Right atrium auricular region (tissue), 2 donors: ENCODE measurements at regions not wholly inside any gene's neighbourhood (a gene's known extent, or its start where the extent isn't known, plus 50 kb on each side); places are given as distances from the start of the nearest gene placed in this dataset.
A peak's percentile ranks its signal among the peaks of the same experiment; 100 is the strongest.
"Not testable (repeated sequence)": the region's sequence is repeated elsewhere in the genome, so short reads cannot be mapped to it uniquely, and the experiment has no call there.

ENCODE experiments used
- DNase-seq: peaks from one replicate; pipeline ENCODE4 v3.0.0-alpha.2; 2019; ENCODE audit warnings: low spot score
- H3K27ac ChIP-seq, 2 donors: fragments of 200-600 bp; sonication (generic); 1 replicate in 1 of 2; 2 replicates in 1 of 2; pipeline ENCODE4 v1.5.1; 2016 to 2019
- H3K27me3 ChIP-seq, 2 donors: fragments of 200-600 bp; sonication (generic); one replicate each; pipeline versions ENCODE4 v1.5.1 to v1.6.0; 2017 to 2019
- H3K36me3 ChIP-seq: fragments of 200-600 bp; sonication (generic); one replicate; pipeline ENCODE4 v1.5.1; 2016
- H3K4me1 ChIP-seq, 2 donors: fragments of 200-600 bp; sonication (generic); one replicate each; pipeline versions ENCODE4 v1.5.1 to v1.6.0; 2017 to 2019
- H3K4me3 ChIP-seq, 2 donors: fragments of 200-600 bp; sonication (generic); 1 replicate in 1 of 2; 2 replicates in 1 of 2; pipeline ENCODE4 v1.5.1; 2017 to 2019; ENCODE audit warnings: mild to moderate bottlenecking in 1 of 2, moderate library complexity in 1 of 2
- H3K9me3 ChIP-seq, 2 donors: fragments of 200-600 bp; sonication (generic); one replicate each; pipeline ENCODE4 v1.5.1; 2019
- CTCF ChIP-seq, 2 donors: fragments of 200-600 bp; sonication (generic); IDR thresholded peaks; one replicate each; pipeline ENCODE4 v1.5.1; 2019; ENCODE audit warnings: antibody characterized with exemption in 2 of 2

GRCh38 chr16:63131503-63131902 lies 1095.3 kb upstream of the CDH8 start:
- DNase-seq = no peak
- Histone ChIP-seq H3K36me3 (no peaks in the 10 kb centered on the region), H3K4me1 (no peaks in the 10 kb centered on the region), H3K27me3 (no peaks in the 10 kb centered on the region), H3K9me3 (no peaks in the 10 kb centered on the region), H3K4me3 (no peak overlapping the region), H3K27ac (no peak overlapping the region)
- TF ChIP-seq CTCF (IDR thresholded peaks at IDR 0.05) = no peak

- Histone ChIP-seq H3K36me3 (no peaks in the 10 kb centered on the region), H3K4me1 (no peaks in the 10 kb centered on the region), H3K27ac (no peak overlapping the region), H3K4me3 (no peak overlapping the region), H3K9me3 (no peaks in the 10 kb centered on the region), H3K27me3 (no peaks in the 10 kb centered on the region)
- TF ChIP-seq CTCF (IDR thresholded peaks at IDR 0.05) = no peak
- DNase-seq = no peak
These were observed 1094.7 kb upstream of the CDH8 start for GRCh38 chr16:63130942-63131341.

- Histone ChIP-seq H3K4me1 (no peaks in the 10 kb centered on the region), H3K9me3 (no peaks in the 10 kb centered on the region), H3K27ac (no peak overlapping the region), H3K4me3 (no peak overlapping the region), H3K27me3 (no peaks in the 10 kb centered on the region), H3K36me3 (no peaks in the 10 kb centered on the region)
- no peak for DNase-seq
- no peak for TF ChIP-seq CTCF (IDR thresholded peaks at IDR 0.05)
These were observed 1093.3 kb upstream of the CDH8 start for GRCh38 chr16:63129411-63130125.

GRCh38 chr16:63119905-63120304 lies 1083.7 kb upstream of the CDH8 start:
- not testable (repeated sequence) for H3K4me3 ChIP-seq, H3K4me1 ChIP-seq, H3K36me3 ChIP-seq, H3K27ac ChIP-seq, H3K27me3 ChIP-seq, H3K9me3 ChIP-seq, DNase-seq

GRCh38 chr16:63100082-63100481 lies 1063.8 kb upstream of the CDH8 start:
- Histone ChIP-seq H3K27me3 (no peaks in the 10 kb centered on the region), H3K4me1 (no peaks in the 10 kb centered on the region), H3K9me3 (no peaks in the 10 kb centered on the region), H3K36me3 (no peaks in the 10 kb centered on the region), H3K27ac (no peak overlapping the region), H3K4me3 (no peak overlapping the region)
- DNase-seq = no peak
- no peak for TF ChIP-seq CTCF (IDR thresholded peaks at IDR 0.05)

- Histone ChIP-seq H3K4me1 (no peaks in the 10 kb centered on the region), H3K36me3 (no peaks in the 10 kb centered on the region), H3K9me3 (no peaks in the 10 kb centered on the region), H3K27me3 (no peaks in the 10 kb centered on the region), H3K27ac (peak overlapping the region in 1 of 2 donors; percentile 43), H3K4me3 (no peak overlapping the region)
- no peak for TF ChIP-seq CTCF (IDR thresholded peaks at IDR 0.05)
- DNase-seq = no peak
These were observed 1060.6 kb upstream of the CDH8 start for GRCh38 chr16:63096857-63097256.
